ENCODE measurements at regions not wholly inside any gene's neighbourhood (a gene's known extent, or its start where the extent isn't known, plus 50 kb on each side); places are given as distances from the start of the nearest gene placed in this dataset.
"Not testable (repeated sequence)": the region's sequence is repeated elsewhere in the genome, so short reads cannot be mapped to it uniquely, and the experiment has no call there.

DNA sequence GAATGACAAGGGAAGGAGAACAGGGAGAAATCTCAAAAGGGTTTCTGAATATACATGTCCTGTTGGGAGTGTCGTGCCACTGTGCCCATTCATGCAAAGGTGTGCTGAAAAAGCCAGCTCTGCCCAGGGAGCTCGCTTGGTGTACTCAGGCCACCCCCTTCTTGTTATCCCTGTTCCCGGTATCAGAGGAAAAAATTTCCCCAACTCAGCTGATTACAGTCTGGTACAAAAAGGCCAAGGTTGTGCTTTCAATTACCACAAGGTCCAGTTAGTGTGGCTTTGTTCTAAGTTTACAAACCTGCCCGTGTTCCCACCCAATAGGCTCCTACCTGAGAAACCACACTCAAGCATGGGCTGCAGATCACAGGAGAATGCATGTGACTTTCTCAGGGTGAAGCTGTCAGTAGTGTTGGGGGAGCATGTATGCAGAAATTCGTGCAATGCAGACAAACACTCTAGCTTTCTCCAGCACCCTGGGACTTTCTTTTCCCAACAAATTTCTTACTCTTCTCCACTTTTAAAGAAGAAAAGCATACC lies 648.5 kb downstream of the NR2F2 start:
- dilution Hi-C loops (cut with MboI; ENCODE audit: extremely low pct_ligation_motif_present, low sequenced_read_pairs) = no loop called here
- H3K4me3 ChIP-seq (ENCODE audit: control insufficient read depth in 2 of 3, extremely low read depth in 1 of 3, insufficient read depth in 2 of 3, low read depth in 1 of 3, low read length in 3 of 3) = no peak overlapping the region
- H3K79me2 ChIP-seq (ENCODE audit: control insufficient read depth, insufficient read depth, low read length) = no peaks in the 10 kb centered on the region
- no peak overlapping the region for H3K4me2 ChIP-seq (ENCODE audit: control insufficient read depth, extremely low read depth, insufficient read depth, low read depth, low read length)
- TF ChIP-seq EZH2 (IDR thresholded peaks at IDR 0.05; ENCODE audit: low read length) = no peak
- TF ChIP-seq, protein P1, sequence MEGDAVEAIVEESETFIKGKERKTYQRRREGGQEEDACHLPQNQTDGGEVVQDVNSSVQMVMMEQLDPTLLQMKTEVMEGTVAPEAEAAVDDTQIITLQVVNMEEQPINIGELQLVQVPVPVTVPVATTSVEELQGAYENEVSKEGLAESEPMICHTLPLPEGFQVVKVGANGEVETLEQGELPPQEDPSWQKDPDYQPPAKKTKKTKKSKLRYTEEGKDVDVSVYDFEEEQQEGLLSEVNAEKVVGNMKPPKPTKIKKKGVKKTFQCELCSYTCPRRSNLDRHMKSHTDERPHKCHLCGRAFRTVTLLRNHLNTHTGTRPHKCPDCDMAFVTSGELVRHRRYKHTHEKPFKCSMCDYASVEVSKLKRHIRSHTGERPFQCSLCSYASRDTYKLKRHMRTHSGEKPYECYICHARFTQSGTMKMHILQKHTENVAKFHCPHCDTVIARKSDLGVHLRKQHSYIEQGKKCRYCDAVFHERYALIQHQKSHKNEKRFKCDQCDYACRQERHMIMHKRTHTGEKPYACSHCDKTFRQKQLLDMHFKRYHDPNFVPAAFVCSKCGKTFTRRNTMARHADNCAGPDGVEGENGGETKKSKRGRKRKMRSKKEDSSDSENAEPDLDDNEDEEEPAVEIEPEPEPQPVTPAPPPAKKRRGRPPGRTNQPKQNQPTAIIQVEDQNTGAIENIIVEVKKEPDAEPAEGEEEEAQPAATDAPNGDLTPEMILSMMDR (optimal IDR thresholded peaks at IDR 0.05 in 1 of 3, IDR thresholded peaks at IDR 0.05 in 1 of 3, conservative IDR thresholded peaks at IDR 0.05 in 1 of 3; ENCODE audit: extremely low read depth in 1 of 3, insufficient read depth in 2 of 3, low read length in 3 of 3) = no peak
- H3K27me3 ChIP-seq (ENCODE audit: control insufficient read depth, extremely low read depth, insufficient read depth, low read length) = no peaks in the 10 kb centered on the region
- no peak for FAIRE-seq
- no peak for DNase-seq (ENCODE audit: low read depth, low spot score)
- H3K36me3 ChIP-seq (ENCODE audit: control insufficient read depth in 2 of 2, extremely low read depth in 1 of 2, insufficient read depth in 2 of 2, low read length in 2 of 2) = no peaks in the 10 kb centered on the region
- no peaks in the 10 kb centered on the region for H3K9me1 ChIP-seq (ENCODE audit: control insufficient read depth, extremely low read depth, insufficient read depth, low read length)
- no peaks in the 10 kb centered on the region for H3K9me3 ChIP-seq (ENCODE audit: control insufficient read depth, low read depth, low read length)
- no peak overlapping the region for H2AFZ ChIP-seq (ENCODE audit: control insufficient read depth, low read length)
- no peaks in the 10 kb centered on the region for H4K20me1 ChIP-seq (ENCODE audit: control insufficient read depth, extremely low read depth, insufficient read depth, low read length)
- no peak overlapping the region for H3K27ac ChIP-seq (ENCODE audit: control insufficient read depth, insufficient read depth, low read length)
- H3K4me1 ChIP-seq (ENCODE audit: control insufficient read depth, extremely low read depth, insufficient read depth, low read length) = no peaks in the 10 kb centered on the region
- H3K9ac ChIP-seq (ENCODE audit: control insufficient read depth, extremely low read depth, insufficient read depth, low read length) = no peak overlapping the region

DNA sequence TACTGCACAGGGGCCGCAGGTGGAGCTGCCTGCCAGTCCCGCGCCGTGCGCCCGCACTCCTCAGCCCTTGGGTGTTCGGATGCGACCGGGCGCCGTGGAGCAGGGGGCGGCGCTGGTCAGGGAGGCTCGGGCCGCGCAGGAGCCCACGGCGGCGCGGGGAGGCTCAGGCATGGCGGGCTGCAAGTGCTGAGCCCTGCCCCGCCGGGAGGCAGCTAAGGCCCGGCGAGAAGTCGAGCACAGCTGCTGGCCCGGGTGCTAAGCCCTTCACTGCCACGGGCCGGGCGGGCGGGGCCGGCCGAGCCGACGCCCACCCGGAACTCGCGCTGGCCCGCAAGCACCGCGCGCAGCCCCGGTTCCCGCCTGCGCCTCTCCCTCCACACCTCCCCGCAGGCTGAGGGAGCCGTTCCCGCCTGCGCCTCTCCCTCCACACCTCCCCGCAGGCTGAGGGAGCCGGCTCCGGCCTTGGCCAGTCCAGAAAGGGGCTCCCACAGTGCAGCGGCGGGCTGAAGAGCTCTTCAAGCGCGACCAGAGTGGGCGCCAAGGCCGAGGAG lies 653.7 kb downstream of the NR2F2 start:
- DNase-seq (ENCODE audit: low read depth, low spot score); H3K9ac ChIP-seq (ENCODE audit: control insufficient read depth, extremely low read depth, insufficient read depth, low read length); FAIRE-seq; H3K27me3 ChIP-seq (ENCODE audit: control insufficient read depth, extremely low read depth, insufficient read depth, low read length); H3K36me3 ChIP-seq (ENCODE audit: control insufficient read depth in 2 of 2, extremely low read depth in 1 of 2, insufficient read depth in 2 of 2, low read length in 2 of 2); H3K27ac ChIP-seq (ENCODE audit: control insufficient read depth, insufficient read depth, low read length); H3K4me2 ChIP-seq (ENCODE audit: control insufficient read depth, extremely low read depth, insufficient read depth, low read depth, low read length); H2AFZ ChIP-seq (ENCODE audit: control insufficient read depth, low read length); dilution Hi-C loops (cut with MboI; ENCODE audit: extremely low pct_ligation_motif_present, low sequenced_read_pairs); H3K4me3 ChIP-seq (ENCODE audit: control insufficient read depth in 2 of 3, extremely low read depth in 1 of 3, insufficient read depth in 2 of 3, low read depth in 1 of 3, low read length in 3 of 3); H3K79me2 ChIP-seq (ENCODE audit: control insufficient read depth, insufficient read depth, low read length); H4K20me1 ChIP-seq (ENCODE audit: control insufficient read depth, extremely low read depth, insufficient read depth, low read length); H3K9me1 ChIP-seq (ENCODE audit: control insufficient read depth, extremely low read depth, insufficient read depth, low read length); H3K9me3 ChIP-seq (ENCODE audit: control insufficient read depth, low read depth, low read length); H3K4me1 ChIP-seq (ENCODE audit: control insufficient read depth, extremely low read depth, insufficient read depth, low read length): not testable (repeated sequence)

DNA sequence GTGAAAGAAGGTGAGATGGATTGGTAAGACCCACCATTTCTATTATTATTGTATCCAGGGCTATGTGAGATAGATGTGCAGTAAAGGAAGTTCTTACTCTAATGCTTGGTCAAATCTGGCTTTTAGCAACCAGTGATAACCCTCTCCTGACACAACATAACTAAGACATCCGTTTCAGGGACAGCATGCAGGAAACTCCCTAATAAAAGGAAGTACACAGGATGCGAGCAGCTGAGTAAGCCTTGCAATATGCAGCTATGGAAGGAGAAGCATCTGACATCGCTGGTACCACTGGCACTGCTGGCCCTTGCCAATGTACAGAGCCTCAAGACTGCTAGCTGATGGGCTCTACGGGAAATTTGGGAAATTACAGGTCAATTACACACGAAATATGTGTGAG lies 662.3 kb downstream of the NR2F2 start:
- Histone ChIP-seq H3K9me3 (ENCODE audit: control insufficient read depth, low read depth, low read length) (no peaks in the 10 kb centered on the region), H2AFZ (ENCODE audit: control insufficient read depth, low read length) (no peak overlapping the region), H3K4me3 (ENCODE audit: control insufficient read depth in 2 of 3, extremely low read depth in 1 of 3, insufficient read depth in 2 of 3, low read depth in 1 of 3, low read length in 3 of 3) (no peak overlapping the region), H3K79me2 (ENCODE audit: control insufficient read depth, insufficient read depth, low read length) (no peaks in the 10 kb centered on the region), H3K9ac (ENCODE audit: control insufficient read depth, extremely low read depth, insufficient read depth, low read length) (no peak overlapping the region), H3K27ac (ENCODE audit: control insufficient read depth, insufficient read depth, low read length) (no peak overlapping the region), H3K4me2 (ENCODE audit: control insufficient read depth, extremely low read depth, insufficient read depth, low read depth, low read length) (no peak overlapping the region), H3K4me1 (ENCODE audit: control insufficient read depth, extremely low read depth, insufficient read depth, low read length) (no peaks in the 10 kb centered on the region), H3K36me3 (ENCODE audit: control insufficient read depth in 2 of 2, extremely low read depth in 1 of 2, insufficient read depth in 2 of 2, low read length in 2 of 2) (no peaks in the 10 kb centered on the region), H3K27me3 (ENCODE audit: control insufficient read depth, extremely low read depth, insufficient read depth, low read length) (no peaks in the 10 kb centered on the region), H4K20me1 (ENCODE audit: control insufficient read depth, extremely low read depth, insufficient read depth, low read length) (no peaks in the 10 kb centered on the region), H3K9me1 (ENCODE audit: control insufficient read depth, extremely low read depth, insufficient read depth, low read length) (no peaks in the 10 kb centered on the region)
- dilution Hi-C loops (cut with MboI; ENCODE audit: extremely low pct_ligation_motif_present, low sequenced_read_pairs) = no loop called here
- TF ChIP-seq, protein P1 (optimal IDR thresholded peaks at IDR 0.05 in 1 of 3, IDR thresholded peaks at IDR 0.05 in 1 of 3, conservative IDR thresholded peaks at IDR 0.05 in 1 of 3; ENCODE audit: extremely low read depth in 1 of 3, insufficient read depth in 2 of 3, low read length in 3 of 3) = no peak
- no peak for TF ChIP-seq EZH2 (IDR thresholded peaks at IDR 0.05; ENCODE audit: low read length)
- DNase-seq (ENCODE audit: low read depth, low spot score) (no peak), FAIRE-seq (no peak)
